Immature natural killer cell (primary cell): ENCODE measurements at regions not wholly inside any gene's neighbourhood (a gene's known extent, or its start where the extent isn't known, plus 50 kb on each side); places are given as distances from the start of the nearest gene placed in this dataset.
A peak's percentile ranks its signal among the peaks of the same experiment; 100 is the strongest.
"Not testable (repeated sequence)": the region's sequence is repeated elsewhere in the genome, so short reads cannot be mapped to it uniquely, and the experiment has no call there.

ENCODE experiments used
- DNase-seq, 3 donors: peaks; one replicate each; pipeline ENCODE4 v3.0.0; 2022; ENCODE audit warnings: mixed read lengths in 1 of 3
- H3K27ac Mint-ChIP-seq, 6 donors: one replicate each; pipeline ENCODE4 v1.8.0; 2020; ENCODE audit warnings: mixed read lengths in 6 of 6, mild to moderate bottlenecking in 5 of 6, inconsistent platforms in 4 of 6, moderate library complexity in 3 of 6
- H3K27me3 Mint-ChIP-seq, 3 donors: one replicate each; pipeline ENCODE4 v1.8.0; 2020 to 2021; ENCODE audit warnings: low read depth in 3 of 3, mild to moderate bottlenecking in 3 of 3, mixed read lengths in 3 of 3, moderate library complexity in 3 of 3, inconsistent platforms in 1 of 3
- H3K36me3 Mint-ChIP-seq, 3 donors: one replicate each; pipeline ENCODE4 v1.8.0; 2020; ENCODE audit warnings: mixed read lengths in 3 of 3, inconsistent platforms in 2 of 3, mild to moderate bottlenecking in 2 of 3
- H3K4me1 Mint-ChIP-seq, 2 donors: one replicate each; pipeline ENCODE4 v1.8.0; 2020; ENCODE audit warnings: inconsistent platforms in 2 of 2, mild to moderate bottlenecking in 2 of 2, mixed read lengths in 2 of 2, moderate library complexity in 1 of 2
- H3K4me3 Mint-ChIP-seq, 5 donors: one replicate each; pipeline ENCODE4 v1.8.0; 2020; ENCODE audit warnings: mild to moderate bottlenecking in 5 of 5, mixed read lengths in 5 of 5, inconsistent platforms in 3 of 5, moderate library complexity in 3 of 5
- H3K9me3 Mint-ChIP-seq, 6 donors: one replicate each; pipeline ENCODE4 v1.8.0; 2020; ENCODE audit warnings: mild to moderate bottlenecking in 6 of 6, mixed read lengths in 6 of 6, inconsistent platforms in 4 of 6, moderate library complexity in 3 of 6

GRCh38 chr12:91887957-91888356 lies 257.7 kb downstream of the BTG1 start:
- Mint-ChIP-seq H3K4me1 (peaks cover 8 to 9% of the 10 kb centered on the region in 2 donors), H3K27ac (peak overlapping the region in 1 of 6 donors; percentile 12), H3K36me3 (peaks cover 0 to 9% (median 0%) of the 10 kb centered on the region in 3 donors), H3K27me3 (peaks cover 0 to 3% (median 2%) of the 10 kb centered on the region in 3 donors), H3K9me3 (no peaks in the 10 kb centered on the region), H3K4me3 (no peak overlapping the region)
- no peak for DNase-seq

GRCh38 chr12:91885851-91886731 lies 259.6 kb downstream of the BTG1 start:
- Mint-ChIP-seq H3K36me3 (peaks cover 0 to 5% (median 0%) of the 10 kb centered on the region in 3 donors), H3K4me3 (no peak overlapping the region), H3K9me3 (no peaks in the 10 kb centered on the region), H3K27ac (peak overlapping the region in 1 of 6 donors; percentile 53), H3K4me1 (peaks cover 8 to 9% of the 10 kb centered on the region in 2 donors), H3K27me3 (peaks cover 0 to 2% (median 0%) of the 10 kb centered on the region in 3 donors)
- DNase-seq: no peak

GRCh38 chr12:91884230-91884629 lies 261.4 kb downstream of the BTG1 start:
- H3K36me3 Mint-ChIP-seq: no peaks in the 10 kb centered on the region
- DNase-seq: no peak
- peaks cover 27% of the 10 kb centered on the region in 2 donors for H3K4me1 Mint-ChIP-seq
- H3K4me3 Mint-ChIP-seq: no peak overlapping the region
- peaks cover 0 to 2% (median 0%) of the 10 kb centered on the region in 3 donors for H3K27me3 Mint-ChIP-seq
- H3K27ac Mint-ChIP-seq: peak overlapping the region in 4 of 6 donors; percentile 5 to 67 (median 31)
- no peaks in the 10 kb centered on the region for H3K9me3 Mint-ChIP-seq

- peaks cover 0 to 2% (median 0%) of the 10 kb centered on the region in 3 donors for H3K27me3 Mint-ChIP-seq
- H3K27ac Mint-ChIP-seq: no peak overlapping the region
- no peaks in the 10 kb centered on the region for H3K9me3 Mint-ChIP-seq
- H3K36me3 Mint-ChIP-seq: no peaks in the 10 kb centered on the region
- H3K4me3 Mint-ChIP-seq: no peak overlapping the region
- H3K4me1 Mint-ChIP-seq: peaks cover 31 to 32% of the 10 kb centered on the region in 2 donors
- no peak for DNase-seq
These were observed 261.8 kb downstream of the BTG1 start for GRCh38 chr12:91883811-91884210.

- peaks cover 38 to 39% of the 10 kb centered on the region in 2 donors for H3K4me1 Mint-ChIP-seq
- no peak for DNase-seq
- H3K27ac Mint-ChIP-seq: peak overlapping the region in 4 of 6 donors; percentile 42 to 79 (median 63)
- H3K27me3 Mint-ChIP-seq: peaks cover 0 to 2% (median 2%) of the 10 kb centered on the region in 3 donors
- no peaks in the 10 kb centered on the region for H3K9me3 Mint-ChIP-seq
- H3K36me3 Mint-ChIP-seq: peaks cover 0 to 2% (median 0%) of the 10 kb centered on the region in 3 donors
- no peak overlapping the region for H3K4me3 Mint-ChIP-seq
These were observed 262.7 kb downstream of the BTG1 start for GRCh38 chr12:91882910-91883309.

- Mint-ChIP-seq H3K27ac (peak overlapping the region; percentile 55 to 100 (median 98)), H3K4me1 (peaks cover 62 to 63% of the 10 kb centered on the region in 2 donors), H3K27me3 (peaks cover 10 to 22% (median 19%) of the 10 kb centered on the region in 3 donors), H3K36me3 (peaks cover 0 to 8% (median 0%) of the 10 kb centered on the region in 3 donors), H3K4me3 (peak overlapping the region in 2 of 5 donors; percentile 27 to 28), H3K9me3 (no peaks in the 10 kb centered on the region)
- no peak for DNase-seq
These were observed 265.1 kb downstream of the BTG1 start for GRCh38 chr12:91880528-91880927.

GRCh38 chr12:91877456-91878235 lies 268.0 kb downstream of the BTG1 start:
- Mint-ChIP-seq H3K9me3 (no peaks in the 10 kb centered on the region), H3K27ac (peak overlapping the region; percentile 97 to 100 (median 100)), H3K4me3 (peak overlapping the region; percentile 80 to 90 (median 84)), H3K36me3 (peaks cover 0 to 8% (median 0%) of the 10 kb centered on the region in 3 donors), H3K27me3 (peaks cover 8 to 22% (median 22%) of the 10 kb centered on the region in 3 donors), H3K4me1 (peaks cover 80 to 83% of the 10 kb centered on the region in 2 donors)
- peak; percentile 69 to 72 (median 71) for DNase-seq

GRCh38 chr12:91877022-91877421 lies 268.6 kb downstream of the BTG1 start:
- Mint-ChIP-seq H3K27me3 (peaks cover 8 to 22% (median 22%) of the 10 kb centered on the region in 3 donors), H3K4me1 (peaks cover 85 to 87% of the 10 kb centered on the region in 2 donors), H3K27ac (peak overlapping the region; percentile 97 to 100 (median 100)), H3K4me3 (peak overlapping the region; percentile 80 to 90 (median 84)), H3K36me3 (peaks cover 0 to 8% (median 0%) of the 10 kb centered on the region in 3 donors), H3K9me3 (no peaks in the 10 kb centered on the region)
- DNase-seq: peak; percentile 96 to 97 (median 96)

- H3K36me3 Mint-ChIP-seq, H3K9me3 Mint-ChIP-seq: not testable (repeated sequence)
- peaks cover 8 to 26% (median 22%) of the 10 kb centered on the region in 3 donors for H3K27me3 Mint-ChIP-seq
- H3K27ac Mint-ChIP-seq: peak overlapping the region; percentile 97 to 100 (median 100)
- peak; percentile 69 to 78 (median 78) for DNase-seq
- H3K4me1 Mint-ChIP-seq: peaks cover 94 to 97% of the 10 kb centered on the region in 2 donors
- H3K4me3 Mint-ChIP-seq: peak overlapping the region; percentile 80 to 90 (median 84)
These were observed 270.0 kb downstream of the BTG1 start for GRCh38 chr12:91875671-91876070.

- peaks cover 8 to 26% (median 22%) of the 10 kb centered on the region in 3 donors for H3K27me3 Mint-ChIP-seq
- DNase-seq: peak in 2 of 3 donors; percentile 24 to 29
- peaks cover 85 to 91% of the 10 kb centered on the region in 2 donors for H3K4me1 Mint-ChIP-seq
- no peaks in the 10 kb centered on the region for H3K9me3 Mint-ChIP-seq
- peak overlapping the region; percentile 97 to 100 (median 100) for H3K27ac Mint-ChIP-seq
- H3K36me3 Mint-ChIP-seq: peaks cover 0 to 8% (median 5%) of the 10 kb centered on the region in 3 donors
- H3K4me3 Mint-ChIP-seq: peak overlapping the region; percentile 34 to 90 (median 84)
These were observed 271.4 kb downstream of the BTG1 start for GRCh38 chr12:91874086-91874865.

GRCh38 chr12:91871751-91872150 lies 273.9 kb downstream of the BTG1 start:
- no peaks in the 10 kb centered on the region for H3K9me3 Mint-ChIP-seq
- DNase-seq: no peak
- peak overlapping the region; percentile 74 to 97 (median 92) for H3K27ac Mint-ChIP-seq
- peaks cover 0 to 5% (median 0%) of the 10 kb centered on the region in 3 donors for H3K36me3 Mint-ChIP-seq
- peaks cover 4 to 15% (median 12%) of the 10 kb centered on the region in 3 donors for H3K27me3 Mint-ChIP-seq
- H3K4me1 Mint-ChIP-seq: peaks cover 61 to 67% of the 10 kb centered on the region in 2 donors
- peak overlapping the region in 1 of 5 donors; percentile 4 for H3K4me3 Mint-ChIP-seq

GRCh38 chr12:91870872-91871707 lies 274.6 kb downstream of the BTG1 start:
- Mint-ChIP-seq H3K27ac (peak overlapping the region; percentile 77 to 97 (median 92)), H3K36me3 (peaks cover 0 to 5% (median 0%) of the 10 kb centered on the region in 3 donors), H3K9me3 (no peaks in the 10 kb centered on the region), H3K4me3 (peak overlapping the region; percentile 6 to 53 (median 39)), H3K27me3 (peaks cover 6 to 12% (median 10%) of the 10 kb centered on the region in 3 donors), H3K4me1 (peaks cover 54 to 60% of the 10 kb centered on the region in 2 donors)
- DNase-seq: peak in 2 of 3 donors; percentile 30 to 40
